ENCODE measurements at regions not wholly inside any gene's neighbourhood (a gene's known extent, or its start where the extent isn't known, plus 50 kb on each side); places are given as distances from the start of the nearest gene placed in this dataset.
"Not testable (repeated sequence)": the region's sequence is repeated elsewhere in the genome, so short reads cannot be mapped to it uniquely, and the experiment has no call there.

GRCh38 chr3:87702600-87702999 lies 356.2 kb downstream of the CGGBP1 start:
- H3K9me3 Mint-ChIP-seq, result no peaks in the 10 kb centered on the region
- no peaks in the 10 kb centered on the region for H3K36me3 Mint-ChIP-seq (ENCODE audit: low read depth)
- DNase-seq (ENCODE audit: low spot score), result no peak
- H3K4me1 Mint-ChIP-seq (ENCODE audit: low read depth), result no peaks in the 10 kb centered on the region
- H3K4me3 Mint-ChIP-seq, result no peak overlapping the region
- H3K27ac Mint-ChIP-seq, result no peak overlapping the region
- no peaks in the 10 kb centered on the region for H3K27me3 Mint-ChIP-seq (ENCODE audit: low read depth)

GRCh38 chr3:87696124-87697013 lies 362.4 kb downstream of the CGGBP1 start:
- Mint-ChIP-seq H3K27me3 (ENCODE audit: low read depth) (no peaks in the 10 kb centered on the region), H3K36me3 (ENCODE audit: low read depth) (no peaks in the 10 kb centered on the region), H3K4me3 (no peak overlapping the region), H3K27ac (no peak overlapping the region), H3K9me3 (no peaks in the 10 kb centered on the region), H3K4me1 (ENCODE audit: low read depth) (no peaks in the 10 kb centered on the region)
- no peak for DNase-seq (ENCODE audit: low spot score)

- Mint-ChIP-seq H3K4me3 (no peak overlapping the region), H3K27me3 (ENCODE audit: low read depth) (no peaks in the 10 kb centered on the region), H3K27ac (no peak overlapping the region), H3K36me3 (ENCODE audit: low read depth) (no peaks in the 10 kb centered on the region), H3K9me3 (no peaks in the 10 kb centered on the region), H3K4me1 (ENCODE audit: low read depth) (no peaks in the 10 kb centered on the region)
- DNase-seq (ENCODE audit: low spot score), result no peak
Observed at GRCh38 chr3:87694678-87695077, 364.1 kb downstream of the CGGBP1 start.

- Mint-ChIP-seq H3K36me3 (ENCODE audit: low read depth) (no peaks in the 10 kb centered on the region), H3K4me1 (ENCODE audit: low read depth) (no peaks in the 10 kb centered on the region), H3K27ac (no peak overlapping the region), H3K9me3 (no peaks in the 10 kb centered on the region), H3K4me3 (no peak overlapping the region), H3K27me3 (ENCODE audit: low read depth) (no peaks in the 10 kb centered on the region)
- no peak for DNase-seq (ENCODE audit: low spot score)
Observed at GRCh38 chr3:87691109-87691508, 367.7 kb downstream of the CGGBP1 start.

GRCh38 chr3:87678984-87679660 lies 379.7 kb downstream of the CGGBP1 start:
- not testable (repeated sequence) for H3K36me3 Mint-ChIP-seq (ENCODE audit: low read depth); DNase-seq (ENCODE audit: low spot score); H3K9me3 Mint-ChIP-seq; H3K4me3 Mint-ChIP-seq; H3K27me3 Mint-ChIP-seq (ENCODE audit: low read depth); H3K27ac Mint-ChIP-seq; H3K4me1 Mint-ChIP-seq (ENCODE audit: low read depth)

- no peaks in the 10 kb centered on the region for H3K9me3 Mint-ChIP-seq
- H3K36me3 Mint-ChIP-seq (ENCODE audit: low read depth), result no peaks in the 10 kb centered on the region
- no peaks in the 10 kb centered on the region for H3K4me1 Mint-ChIP-seq (ENCODE audit: low read depth)
- H3K27ac Mint-ChIP-seq, result no peak overlapping the region
- H3K4me3 Mint-ChIP-seq, result no peak overlapping the region
- no peak for DNase-seq (ENCODE audit: low spot score)
- peaks cover 3% of the 10 kb centered on the region for H3K27me3 Mint-ChIP-seq (ENCODE audit: low read depth)
Observed at GRCh38 chr3:87674397-87675161, 384.2 kb downstream of the CGGBP1 start.

GRCh38 chr3:87673132-87673531 lies 385.7 kb downstream of the CGGBP1 start:
- Mint-ChIP-seq H3K36me3 (ENCODE audit: low read depth) (no peaks in the 10 kb centered on the region), H3K4me3 (no peak overlapping the region), H3K27ac (no peak overlapping the region), H3K4me1 (ENCODE audit: low read depth) (no peaks in the 10 kb centered on the region), H3K27me3 (ENCODE audit: low read depth) (peaks cover 3% of the 10 kb centered on the region), H3K9me3 (no peaks in the 10 kb centered on the region)
- DNase-seq (ENCODE audit: low spot score), result no peak

GRCh38 chr3:87654184-87654583 lies 377.8 kb upstream of the POU1F1 start:
- Mint-ChIP-seq H3K9me3 (no peaks in the 10 kb centered on the region), H3K4me3 (no peak overlapping the region), H3K27me3 (ENCODE audit: low read depth) (no peaks in the 10 kb centered on the region), H3K4me1 (ENCODE audit: low read depth) (no peaks in the 10 kb centered on the region), H3K36me3 (ENCODE audit: low read depth) (no peaks in the 10 kb centered on the region), H3K27ac (no peak overlapping the region)
- no peak for DNase-seq (ENCODE audit: low spot score)

GRCh38 chr3:87653138-87653537 lies 376.8 kb upstream of the POU1F1 start:
- H3K36me3 Mint-ChIP-seq (ENCODE audit: low read depth); H3K4me3 Mint-ChIP-seq; H3K9me3 Mint-ChIP-seq; H3K27me3 Mint-ChIP-seq (ENCODE audit: low read depth); DNase-seq (ENCODE audit: low spot score); H3K27ac Mint-ChIP-seq; H3K4me1 Mint-ChIP-seq (ENCODE audit: low read depth): not testable (repeated sequence)

- H3K27me3 Mint-ChIP-seq (ENCODE audit: low read depth), result no peaks in the 10 kb centered on the region
- DNase-seq (ENCODE audit: low spot score), result no peak
- no peaks in the 10 kb centered on the region for H3K9me3 Mint-ChIP-seq
- no peak overlapping the region for H3K27ac Mint-ChIP-seq
- H3K4me1 Mint-ChIP-seq (ENCODE audit: low read depth), result no peaks in the 10 kb centered on the region
- H3K36me3 Mint-ChIP-seq (ENCODE audit: low read depth), result no peaks in the 10 kb centered on the region
- H3K4me3 Mint-ChIP-seq, result no peak overlapping the region
Observed at GRCh38 chr3:87634426-87634825, 358.0 kb upstream of the POU1F1 start.

GRCh38 chr3:87627316-87627715 lies 350.9 kb upstream of the POU1F1 start:
- no peaks in the 10 kb centered on the region for H3K36me3 Mint-ChIP-seq (ENCODE audit: low read depth)
- no peaks in the 10 kb centered on the region for H3K4me1 Mint-ChIP-seq (ENCODE audit: low read depth)
- H3K4me3 Mint-ChIP-seq, result no peak overlapping the region
- H3K9me3 Mint-ChIP-seq, result no peaks in the 10 kb centered on the region
- peak overlapping the region; percentile 19 for H3K27ac Mint-ChIP-seq
- no peak for DNase-seq (ENCODE audit: low spot score)
- H3K27me3 Mint-ChIP-seq (ENCODE audit: low read depth), result no peaks in the 10 kb centered on the region

GRCh38 chr3:87626546-87626945 lies 350.2 kb upstream of the POU1F1 start:
- Mint-ChIP-seq H3K4me3 (no peak overlapping the region), H3K27me3 (ENCODE audit: low read depth) (no peaks in the 10 kb centered on the region), H3K36me3 (ENCODE audit: low read depth) (no peaks in the 10 kb centered on the region), H3K4me1 (ENCODE audit: low read depth) (no peaks in the 10 kb centered on the region), H3K9me3 (no peaks in the 10 kb centered on the region), H3K27ac (no peak overlapping the region)
- no peak for DNase-seq (ENCODE audit: low spot score)

GRCh38 chr3:87625876-87626275 lies 349.5 kb upstream of the POU1F1 start:
- DNase-seq (ENCODE audit: low spot score), result no peak
- H3K4me3 Mint-ChIP-seq, result no peak overlapping the region
- H3K27me3 Mint-ChIP-seq (ENCODE audit: low read depth), result no peaks in the 10 kb centered on the region
- no peaks in the 10 kb centered on the region for H3K9me3 Mint-ChIP-seq
- no peak overlapping the region for H3K27ac Mint-ChIP-seq
- no peaks in the 10 kb centered on the region for H3K4me1 Mint-ChIP-seq (ENCODE audit: low read depth)
- no peaks in the 10 kb centered on the region for H3K36me3 Mint-ChIP-seq (ENCODE audit: low read depth)

GRCh38 chr3:87624860-87625259 lies 348.5 kb upstream of the POU1F1 start:
- Mint-ChIP-seq H3K4me3 (no peak overlapping the region), H3K36me3 (ENCODE audit: low read depth) (no peaks in the 10 kb centered on the region), H3K4me1 (ENCODE audit: low read depth) (no peaks in the 10 kb centered on the region), H3K27ac (no peak overlapping the region), H3K27me3 (ENCODE audit: low read depth) (no peaks in the 10 kb centered on the region), H3K9me3 (no peaks in the 10 kb centered on the region)
- DNase-seq (ENCODE audit: low spot score), result no peak
